ENCODE measurements at regions not wholly inside any gene's neighbourhood (a gene's known extent, or its start where the extent isn't known, plus 50 kb on each side); places are given as distances from the start of the nearest gene placed in this dataset.

- DNase-seq (ENCODE audit: low spot score): no peak
Measured at GRCh38 chrX:43500996-43501694, 155.0 kb upstream of the MAOA start.

- DNase-seq (ENCODE audit: low spot score): no peak
Measured at GRCh38 chrX:43504394-43504793, 151.7 kb upstream of the MAOA start.

GRCh38 chrX:43505769-43506168 lies 150.3 kb upstream of the MAOA start:
- DNase-seq (ENCODE audit: low spot score): no peak

GRCh38 chrX:43508694-43509093 lies 147.4 kb upstream of the MAOA start:
- no peak for DNase-seq (ENCODE audit: low spot score)

GRCh38 chrX:43510209-43510608 lies 145.9 kb upstream of the MAOA start:
- DNase-seq (ENCODE audit: low spot score): no peak

GRCh38 chrX:43513085-43513484 lies 143.0 kb upstream of the MAOA start:
- DNase-seq (ENCODE audit: low spot score): no peak

- DNase-seq (ENCODE audit: low spot score): no peak
Measured at GRCh38 chrX:43514820-43515219, 141.3 kb upstream of the MAOA start.

GRCh38 chrX:43522582-43522981 lies 133.5 kb upstream of the MAOA start:
- DNase-seq (ENCODE audit: low spot score): no peak

GRCh38 chrX:43525901-43526610 lies 130.0 kb upstream of the MAOA start:
- DNase-seq (ENCODE audit: low spot score): no peak

GRCh38 chrX:43526878-43527277 lies 129.2 kb upstream of the MAOA start:
- DNase-seq (ENCODE audit: low spot score): no peak

- DNase-seq (ENCODE audit: low spot score): no peak
Measured at GRCh38 chrX:43527801-43528200, 128.3 kb upstream of the MAOA start.

- DNase-seq (ENCODE audit: low spot score): no peak
Measured at GRCh38 chrX:43530837-43531236, 125.3 kb upstream of the MAOA start.

- no peak for DNase-seq (ENCODE audit: low spot score)
Measured at GRCh38 chrX:43540318-43540717, 115.8 kb upstream of the MAOA start.

GRCh38 chrX:43551590-43551989 lies 104.5 kb upstream of the MAOA start:
- DNase-seq (ENCODE audit: low spot score): no peak

GRCh38 chrX:43552156-43552555 lies 103.9 kb upstream of the MAOA start:
- peak; percentile 77 for DNase-seq (ENCODE audit: low spot score)

- DNase-seq (ENCODE audit: low spot score): no peak
Measured at GRCh38 chrX:43552703-43553102, 103.4 kb upstream of the MAOA start.

GRCh38 chrX:43553257-43553656 lies 102.8 kb upstream of the MAOA start:
- no peak for DNase-seq (ENCODE audit: low spot score)

- no peak for DNase-seq (ENCODE audit: low spot score)
Measured at GRCh38 chrX:43556207-43556606, 99.9 kb upstream of the MAOA start.

GRCh38 chrX:43557792-43558191 lies 98.3 kb upstream of the MAOA start:
- DNase-seq (ENCODE audit: low spot score): peak; percentile 83

- DNase-seq (ENCODE audit: low spot score): peak; percentile 83
Measured at GRCh38 chrX:43559644-43560043, 96.5 kb upstream of the MAOA start.

- DNase-seq (ENCODE audit: low spot score): peak; percentile 54
Measured at GRCh38 chrX:43560247-43560946, 95.7 kb upstream of the MAOA start.

- DNase-seq (ENCODE audit: low spot score): no peak
Measured at GRCh38 chrX:43562372-43562771, 93.7 kb upstream of the MAOA start.

GRCh38 chrX:43564953-43565352 lies 91.1 kb upstream of the MAOA start:
- DNase-seq (ENCODE audit: low spot score): no peak
